ENCODE measurements at regions not wholly inside any gene's neighbourhood (a gene's known extent, or its start where the extent isn't known, plus 50 kb on each side); places are given as distances from the start of the nearest gene placed in this dataset.
"Not testable (repeated sequence)": the region's sequence is repeated elsewhere in the genome, so short reads cannot be mapped to it uniquely, and the experiment has no call there.

DNA sequence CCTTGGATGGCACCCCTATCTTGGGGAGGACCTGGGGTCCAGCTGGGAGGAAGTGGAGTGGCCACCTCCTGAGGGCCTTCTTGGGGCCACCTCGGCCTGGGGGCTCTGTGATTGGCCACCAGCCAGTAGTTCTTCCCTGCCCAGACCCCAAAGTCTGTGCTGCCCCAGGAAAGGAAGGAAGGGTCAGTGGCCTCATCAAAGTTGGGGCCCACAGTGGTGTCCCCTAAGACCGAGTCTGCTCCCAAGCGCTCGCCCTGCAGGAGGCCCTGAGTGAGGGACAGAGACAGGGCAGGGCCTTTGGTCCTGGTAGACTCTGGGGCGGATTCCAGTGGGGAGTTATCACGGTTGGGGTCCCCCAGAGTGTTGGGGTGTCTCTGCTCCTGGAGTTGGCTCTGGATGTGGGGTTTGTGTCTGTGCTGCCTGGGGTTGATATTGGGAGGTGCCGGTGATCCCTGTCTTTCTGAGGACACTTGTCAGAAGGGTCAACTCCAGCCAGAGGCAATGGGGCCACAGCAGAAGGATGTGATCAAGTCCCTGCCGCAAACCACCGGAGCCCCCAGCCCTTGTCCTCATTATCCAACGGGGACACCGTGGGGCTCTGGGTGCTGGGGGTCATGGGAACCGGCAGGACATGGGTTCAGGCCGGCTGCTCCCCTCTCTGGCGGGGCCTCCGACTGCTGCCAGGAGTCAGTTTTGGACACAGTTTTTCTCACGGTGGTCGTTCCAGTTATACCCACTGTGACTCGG is 364.3 kb downstream of the TMEM121 start:
- DNase-seq (ENCODE audit: low read depth), result no peak

GRCh38 chr14:105891221-105891602 is 364.8 kb downstream of the TMEM121 start:
- DNase-seq (ENCODE audit: low read depth), result no peak

DNA sequence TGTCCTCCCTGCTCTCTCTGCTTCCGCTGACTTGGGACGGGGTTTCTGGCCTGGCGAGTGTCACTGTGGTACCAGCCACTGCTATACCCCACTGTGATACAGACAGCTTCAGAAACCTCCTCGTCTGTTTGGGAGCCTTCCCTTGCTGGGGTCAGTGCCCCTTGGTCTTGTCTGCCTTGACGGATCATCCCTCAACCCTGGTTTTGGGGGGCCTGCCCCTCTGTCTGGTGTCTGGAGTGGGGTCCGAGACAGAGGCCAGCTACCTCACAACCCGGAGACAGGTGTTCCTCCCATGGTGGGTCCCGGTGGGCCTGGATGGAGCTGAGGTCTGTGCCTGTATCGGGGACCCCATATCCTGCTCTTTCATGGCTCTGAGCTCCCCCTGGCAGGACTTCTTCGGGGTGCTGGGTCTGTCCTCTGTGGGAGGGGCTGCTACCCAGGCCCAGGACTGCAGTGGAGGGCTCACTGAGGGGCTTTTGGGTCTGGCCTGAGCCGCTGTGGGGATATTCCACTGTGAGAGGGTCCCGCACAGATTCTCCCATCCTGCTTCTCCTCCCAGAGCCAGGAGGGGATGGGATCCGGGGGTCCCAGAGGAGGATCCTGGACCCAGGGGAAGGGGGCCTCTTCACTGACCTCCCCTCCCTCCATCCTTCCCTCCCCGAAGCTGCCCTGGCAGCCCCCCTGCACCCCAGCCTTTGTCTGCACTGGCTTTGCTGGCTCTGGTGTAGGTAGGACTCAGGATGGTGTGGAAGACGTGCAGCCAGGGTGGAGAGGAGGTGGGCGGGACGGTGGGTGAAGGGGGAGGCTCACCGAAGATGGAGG is 365.5 kb downstream of the TMEM121 start:
- no peak for DNase-seq (ENCODE audit: low read depth)

DNA sequence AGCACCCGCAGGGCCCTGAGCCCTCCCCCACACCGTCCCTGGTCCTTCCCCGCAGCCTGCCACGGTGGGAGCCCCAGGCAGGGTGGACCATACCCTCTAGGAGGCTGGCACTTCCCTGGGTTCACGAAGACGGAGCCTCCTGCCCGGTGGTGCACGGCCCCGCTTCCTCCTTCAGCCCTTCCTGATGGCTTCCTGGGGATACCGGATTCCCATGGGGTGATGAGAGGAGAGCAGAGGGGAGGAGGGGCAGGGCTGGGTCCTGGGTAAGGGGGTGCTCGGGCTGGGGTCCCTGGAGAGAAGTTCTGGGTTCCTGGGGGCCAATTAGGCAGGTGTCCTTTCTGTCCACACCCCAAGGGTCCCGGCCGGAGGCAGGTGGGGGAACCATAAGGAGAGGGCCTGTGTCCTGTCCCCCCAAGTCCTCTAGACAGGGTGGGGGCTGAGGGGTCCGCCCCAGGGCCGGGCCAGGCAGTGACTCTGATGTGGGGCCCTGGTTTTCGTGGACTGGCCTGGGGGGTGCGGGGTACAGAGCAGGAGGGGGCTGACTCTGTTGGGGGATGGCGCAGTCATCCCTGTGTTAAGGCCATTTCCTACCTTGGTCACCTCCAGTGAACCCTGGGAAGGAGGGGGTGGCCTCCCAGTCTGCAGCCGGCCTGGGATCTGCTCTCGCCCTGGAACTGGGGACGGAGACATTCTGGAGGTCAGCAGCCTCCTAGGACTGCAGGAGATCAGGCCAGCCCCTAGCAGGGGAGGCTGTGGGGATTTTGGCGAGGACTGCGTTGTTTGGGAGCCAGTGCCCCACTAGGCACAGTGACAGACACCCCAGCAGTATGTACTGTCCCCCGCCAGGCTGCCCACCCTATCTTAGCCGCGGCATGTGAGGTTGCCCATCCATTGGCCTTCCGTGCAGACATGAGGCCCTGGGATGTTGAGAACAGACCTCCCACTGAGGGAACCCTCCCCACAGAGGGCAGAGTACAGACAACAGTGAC is 366.4 kb downstream of the TMEM121 start:
- DNase-seq (ENCODE audit: low read depth), result not testable (repeated sequence)

- not testable (repeated sequence) for DNase-seq (ENCODE audit: low read depth)
Measured at GRCh38 chr14:105893686-105894085, 367.3 kb downstream of the TMEM121 start.

DNA sequence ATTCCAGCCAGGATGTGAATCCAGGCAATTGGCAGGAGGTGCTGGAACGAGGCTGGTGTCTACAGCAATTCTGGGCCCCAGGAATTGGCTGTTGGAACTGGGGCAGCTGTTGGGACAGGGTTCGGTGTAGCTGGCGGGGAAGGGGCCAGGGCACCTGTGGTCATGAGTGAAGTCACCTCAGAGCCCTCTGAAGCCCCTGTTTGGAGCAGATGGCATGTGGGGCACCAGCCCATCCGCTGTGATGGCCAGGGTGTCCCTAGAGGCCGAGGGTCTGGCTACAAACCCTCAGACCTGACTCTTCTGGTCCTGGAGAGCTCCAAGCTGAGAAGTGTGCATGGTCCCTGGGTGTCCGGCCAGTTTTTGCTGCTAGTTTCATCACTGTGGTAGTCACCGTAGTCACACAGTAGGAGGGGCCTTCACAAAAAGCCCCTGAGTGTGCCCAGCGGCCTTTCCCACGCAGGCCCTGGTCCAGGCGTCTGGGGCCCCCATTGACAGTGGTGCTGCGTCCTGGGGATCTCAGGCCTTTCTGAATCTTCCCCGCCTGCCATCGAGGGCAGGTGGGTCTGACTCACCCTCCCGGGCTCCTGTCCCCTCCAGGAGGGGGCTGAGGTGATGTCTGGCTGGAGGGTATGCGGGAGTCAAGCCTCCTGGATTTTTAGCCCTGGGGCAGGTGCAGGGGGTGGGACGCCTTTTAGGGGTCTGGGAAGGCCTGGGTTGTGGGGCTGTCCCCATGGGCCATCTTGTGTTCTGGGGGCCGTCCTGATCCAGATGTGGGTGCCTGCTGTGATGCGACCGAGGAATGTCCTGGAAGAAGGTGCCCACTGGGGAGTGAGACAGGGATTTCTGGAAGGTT is 368.0 kb downstream of the TMEM121 start:
- no peak for DNase-seq (ENCODE audit: low read depth)

DNA sequence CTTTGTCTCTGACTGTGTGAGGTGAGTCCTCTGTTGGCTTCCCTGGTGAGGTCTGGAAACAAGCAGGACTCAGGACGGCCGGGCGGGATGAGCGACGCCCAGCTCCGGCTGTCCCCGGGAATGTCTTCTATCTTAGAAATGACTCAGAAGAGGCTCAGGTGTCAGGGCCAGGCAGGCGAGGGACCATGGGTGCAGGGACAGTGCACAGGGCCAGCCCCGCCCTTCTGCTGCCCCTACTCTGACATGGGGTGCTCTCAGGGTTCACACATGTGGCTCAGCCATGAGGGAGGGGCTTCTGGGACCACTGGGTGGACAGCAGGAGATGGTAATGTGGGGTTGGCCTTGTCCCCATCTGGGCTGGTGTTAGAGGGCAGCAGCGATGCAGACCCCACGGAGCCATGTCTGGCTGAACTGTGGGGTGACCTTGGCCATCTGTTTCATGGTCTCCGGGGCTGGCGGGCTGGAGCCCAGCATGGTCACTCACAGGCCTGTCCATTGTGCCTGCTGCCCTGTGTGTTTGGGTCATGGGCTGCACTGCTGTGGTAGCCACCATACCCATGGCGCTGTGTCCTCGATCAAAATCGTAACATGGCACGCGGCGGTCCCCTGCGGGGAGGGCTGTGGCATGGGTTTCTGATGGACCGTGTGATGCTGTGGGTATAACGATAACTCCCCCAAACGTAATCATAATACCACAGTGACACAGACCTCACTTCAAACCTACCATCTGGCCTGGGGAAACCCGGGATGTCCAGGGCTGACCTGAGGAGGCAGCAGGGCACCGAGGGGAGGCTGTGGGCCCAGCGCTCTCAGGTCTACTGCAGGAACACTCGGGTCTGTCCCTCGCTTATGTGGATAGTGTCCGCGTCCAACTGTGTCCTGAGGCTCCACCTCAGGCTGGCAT is 368.8 kb downstream of the TMEM121 start:
- DNase-seq (ENCODE audit: low read depth), result no peak

- DNase-seq (ENCODE audit: low read depth), result not testable (repeated sequence)
Measured at GRCh38 chr14:105896206-105896605, 369.8 kb downstream of the TMEM121 start.

GRCh38 chr14:105896961-105897724 is 370.8 kb downstream of the TMEM121 start:
- not testable (repeated sequence) for DNase-seq (ENCODE audit: low read depth)

- DNase-seq (ENCODE audit: low read depth), result no peak
Measured at GRCh38 chr14:105897725-105898113, 371.3 kb downstream of the TMEM121 start.

GRCh38 chr14:105898482-105899010 is 372.2 kb downstream of the TMEM121 start:
- DNase-seq (ENCODE audit: low read depth), result no peak

DNA sequence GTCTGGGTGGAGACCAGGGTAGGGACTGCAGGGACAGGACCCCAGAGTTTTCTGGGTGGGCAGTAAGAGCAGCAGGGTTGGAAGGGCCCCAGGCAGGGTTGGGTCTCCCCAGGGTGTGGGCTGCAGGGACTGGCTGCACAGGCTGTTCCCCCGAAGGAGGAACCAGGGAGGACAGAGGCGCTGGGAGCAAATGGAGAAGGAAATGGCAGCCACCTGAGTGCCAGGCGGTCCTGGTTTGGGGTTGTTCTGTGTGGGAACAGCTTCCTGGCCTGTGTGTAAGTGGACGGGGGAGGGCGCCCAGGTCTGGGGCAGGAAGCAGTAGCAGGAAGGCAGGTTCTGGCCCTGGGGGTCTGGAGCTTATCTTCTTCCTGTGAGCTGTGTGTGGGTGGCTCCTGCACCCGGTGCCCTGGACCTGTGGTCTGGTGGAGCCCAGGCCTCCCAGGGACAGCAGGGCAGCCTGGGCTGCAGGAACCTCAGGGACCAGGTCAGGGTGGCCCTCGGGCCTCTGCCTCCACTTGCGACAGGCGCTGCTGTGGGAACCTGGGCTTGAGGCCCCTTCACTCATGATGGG is 372.8 kb downstream of the TMEM121 start:
- no peak for DNase-seq (ENCODE audit: low read depth)

DNA sequence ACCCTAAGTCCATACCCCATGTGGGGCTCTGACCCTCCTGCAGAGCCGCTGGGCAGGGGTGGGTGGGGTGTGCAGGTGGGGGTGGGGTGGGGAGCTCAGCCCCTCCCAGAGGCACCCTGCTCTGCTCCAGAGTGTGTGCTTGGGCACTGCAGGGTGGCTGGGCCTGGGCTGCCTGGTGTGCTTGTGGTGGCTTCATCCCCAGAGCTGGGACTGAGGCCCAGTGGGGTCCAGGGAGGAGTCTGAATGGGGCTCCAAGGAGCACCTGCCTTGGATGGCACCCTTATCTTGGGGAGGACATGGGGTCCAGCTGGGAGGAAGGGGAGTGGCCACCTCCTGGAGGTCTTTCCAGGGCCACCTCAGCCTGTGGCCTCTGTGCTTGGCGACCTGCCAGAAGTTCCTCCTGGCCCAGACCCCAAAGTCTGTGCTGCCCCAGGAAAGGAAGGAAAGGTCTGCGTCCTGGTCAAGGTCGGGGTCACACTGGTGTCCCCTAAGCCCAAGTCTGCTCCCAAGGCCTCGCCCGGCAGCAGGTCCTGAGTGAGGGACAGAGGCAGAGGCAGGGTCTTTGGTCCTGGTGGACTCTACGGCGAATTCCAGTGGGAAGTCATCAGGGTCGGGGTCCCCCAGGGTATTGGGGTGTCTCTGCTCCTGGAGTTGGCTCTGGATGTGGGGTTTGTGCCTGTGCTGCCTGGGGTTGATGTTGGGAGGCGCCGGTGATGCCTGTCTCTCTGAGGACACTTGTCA is 373.4 kb downstream of the TMEM121 start:
- no peak for DNase-seq (ENCODE audit: low read depth)

DNA sequence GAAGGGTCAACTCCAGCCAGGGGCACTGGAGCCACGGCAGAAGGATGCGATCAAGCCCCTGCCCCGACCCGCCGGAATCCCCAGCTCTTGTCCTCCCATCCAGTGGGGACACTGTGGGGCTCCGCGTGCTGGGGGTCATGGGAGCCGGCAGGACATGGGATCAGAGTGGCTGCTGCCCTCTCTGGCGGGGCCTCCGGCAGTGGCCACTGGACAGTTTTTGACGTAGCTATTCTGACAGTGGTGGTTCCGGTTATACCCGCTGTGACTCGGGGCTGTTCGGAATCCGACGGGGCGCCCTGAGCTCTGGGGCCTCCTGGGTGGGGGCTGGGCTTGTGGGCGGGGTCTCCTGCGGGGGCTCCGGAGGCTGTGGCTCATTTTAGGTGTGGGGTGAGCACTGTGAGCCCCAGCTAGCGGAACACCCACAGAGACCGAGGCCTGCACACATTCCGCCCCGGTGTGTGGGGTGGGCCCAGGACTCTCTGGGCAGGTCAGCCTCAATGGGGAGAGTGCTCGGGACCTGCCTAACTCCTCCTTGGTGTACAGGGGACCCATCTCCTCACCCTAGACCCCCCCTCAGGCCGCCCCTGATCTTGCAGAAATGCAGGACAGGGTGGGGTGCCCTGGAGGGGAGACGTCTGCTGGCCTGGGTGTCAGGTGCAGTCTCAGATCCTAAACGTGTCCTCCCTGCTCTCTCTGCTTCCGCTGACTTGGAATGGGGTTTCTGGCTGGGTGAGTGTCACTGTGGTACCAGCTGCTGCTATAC is 374.2 kb downstream of the TMEM121 start:
- DNase-seq (ENCODE audit: low read depth), result no peak

GRCh38 chr14:105901226-105901625 is 374.8 kb downstream of the TMEM121 start:
- no peak for DNase-seq (ENCODE audit: low read depth)

DNA sequence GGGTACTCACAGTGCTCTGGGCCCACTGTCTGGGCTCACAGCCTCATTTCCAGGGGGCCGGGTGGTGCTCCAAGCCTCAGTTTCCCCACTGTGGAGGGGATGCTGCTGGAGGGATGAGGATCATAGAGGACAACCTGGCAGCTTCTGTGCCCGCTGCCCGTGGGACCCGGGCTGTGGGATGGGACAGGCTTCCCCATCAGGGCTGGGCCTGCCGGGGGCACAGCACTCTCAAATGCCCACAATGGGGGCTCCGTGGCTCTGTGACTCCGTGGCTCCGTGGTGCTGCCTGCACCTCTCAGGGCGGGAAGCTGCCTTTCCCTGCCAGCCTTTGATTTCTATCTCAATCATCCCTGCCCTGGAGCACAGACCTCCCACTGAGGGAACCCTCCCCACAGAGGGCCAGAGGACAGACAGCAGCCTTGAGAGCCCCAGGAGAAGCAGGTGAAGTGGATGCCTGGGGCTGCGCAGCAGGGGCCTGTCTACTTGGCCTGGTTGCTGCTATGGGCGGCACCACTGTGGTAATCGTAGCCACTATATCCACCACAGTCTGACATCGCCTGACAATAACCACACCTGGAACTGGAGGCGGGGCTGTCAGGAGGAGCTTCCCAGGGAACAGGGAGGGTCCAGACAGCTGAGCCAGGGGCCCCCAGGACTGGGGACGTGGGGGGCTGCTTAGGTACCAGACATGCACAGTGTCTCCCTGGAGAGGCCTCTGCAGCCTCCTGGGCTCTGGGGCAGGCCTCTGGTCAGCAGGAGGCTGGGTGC is 375.9 kb downstream of the TMEM121 start:
- no peak for DNase-seq (ENCODE audit: low read depth)

DNA sequence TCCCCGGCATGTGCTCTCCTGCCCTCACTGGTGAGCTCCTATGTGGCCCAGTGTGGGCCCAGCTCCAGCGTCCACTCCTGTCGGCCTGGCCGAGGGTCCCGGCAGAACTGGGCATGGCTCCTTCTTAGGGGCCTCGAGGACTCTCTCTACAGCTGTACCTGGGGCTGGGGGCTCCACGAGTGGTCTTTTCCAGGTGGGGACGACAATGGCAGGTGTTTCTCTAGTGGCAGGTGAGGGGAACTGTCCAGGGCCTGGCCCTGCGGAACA is 376.4 kb downstream of the TMEM121 start:
- DNase-seq (ENCODE audit: low read depth), result not testable (repeated sequence)
